Erythroblast (primary cell): ENCODE measurements at regions not wholly inside any gene's neighbourhood (a gene's known extent, or its start where the extent isn't known, plus 50 kb on each side); places are given as distances from the start of the nearest gene placed in this dataset.

Source experiments
- GATA1 ChIP-seq: IDR thresholded peaks from 2 replicates; pipeline ENCODE4 v1.6.1; 2011; ENCODE audit warnings: low read depth, mild to moderate bottlenecking, control low read depth, low read length, moderate library complexity
- POLR2A ChIP-seq: IDR thresholded peaks from 2 replicates; pipeline ENCODE4 v1.6.1; 2011; ENCODE audit warnings: mild to moderate bottlenecking, low read length

GRCh38 chr12:111186347-111186746, 182.5 kb downstream of the PHETA1 start:
- TF ChIP-seq POLR2A = no peak
- TF ChIP-seq GATA1 = no peak
